ENCODE measurements at regions not wholly inside any gene's neighbourhood (a gene's known extent, or its start where the extent isn't known, plus 50 kb on each side); places are given as distances from the start of the nearest gene placed in this dataset.

- TF ChIP-seq CTCF (IDR thresholded peaks at IDR 0.05) (no peak), POLR2A (IDR thresholded peaks at IDR 0.05) (no peak)
Measured at GRCh38 chr14:62451221-62451620, 594.0 kb downstream of the KCNH5 start.

All from heart left ventricle (tissue), 13 donors.